H1 (cell line): ENCODE measurements at regions not wholly inside any gene's neighbourhood (a gene's known extent, or its start where the extent isn't known, plus 50 kb on each side); places are given as distances from the start of the nearest gene placed in this dataset.

Experiments used
- CTCF ChIA-PET: fragments of 300-600 bp; sonication (Branson Sonifier 250); formaldehyde crosslinking; loops from one replicate; lab custom pipeline; 2021; ENCODE audit not compliant: partially characterized antibody; lab: Charles Lee
- POLR2A ChIA-PET: fragments of 300-600 bp; sonication (Branson Sonifier 250); formaldehyde crosslinking; loops from one replicate; lab custom pipeline; 2021; ENCODE audit warnings: inconsistent platforms; ENCODE audit not compliant: partially characterized antibody; lab: Charles Lee
- DNase-seq, 2 experiments: peaks; one replicate each; pipeline versions ENCODE4 v3.0.0 to v3.0.0-alpha.2; 2010 to 2022; ENCODE audit warnings: low spot score in 2 of 2, low read depth in 1 of 2, mixed read lengths in 1 of 2
- FAIRE-seq: peaks from 2 replicates; lab custom pipeline; 2011; peaks lifted over from hg19 to GRCh38; lab: Jason Lieb, UNC
- H2AFZ ChIP-seq: 2 replicates; pipeline ENCODE4 v1.8.1; 2012; ENCODE audit warnings: low read length, inconsistent platforms
- H2AK5ac ChIP-seq: 2 replicates; pipeline ENCODE4 v1.6.1; 2013; ENCODE audit warnings: low read depth, low read length
- H2BK120ac ChIP-seq: replicated peaks from 2 replicates; pipeline ENCODE3; 2013; ENCODE audit warnings: low read depth, low read length, inconsistent platforms
- H2BK12ac ChIP-seq: 2 replicates; pipeline ENCODE4 v1.6.1; 2013; ENCODE audit warnings: low read depth, low read length
- H2BK15ac ChIP-seq: 2 replicates; pipeline ENCODE4 v1.6.1; 2013; ENCODE audit warnings: low read length
- H2BK20ac ChIP-seq: 2 replicates; pipeline ENCODE4 v1.6.1; 2013; ENCODE audit warnings: low read length
- H2BK5ac ChIP-seq: 2 replicates; pipeline ENCODE4 v1.6.1; 2013; ENCODE audit warnings: low read depth, low read length
- H3K14ac ChIP-seq: 2 replicates; pipeline ENCODE4 v1.6.1; 2013; ENCODE audit warnings: inconsistent platforms; ENCODE audit not compliant: insufficient read length
- H3K18ac ChIP-seq: 2 replicates; pipeline ENCODE4 v1.6.1; 2013; ENCODE audit warnings: low read length; ENCODE audit errors: extremely low read depth
- H3K23ac ChIP-seq: 2 replicates; pipeline ENCODE4 v1.6.1; 2013; ENCODE audit warnings: inconsistent platforms; ENCODE audit not compliant: insufficient read length
- H3K23me2 ChIP-seq: 2 replicates; pipeline ENCODE4 v1.6.1; 2013; ENCODE audit warnings: low read depth, low read length
- H3K27ac ChIP-seq: 2 replicates; pipeline ENCODE4 v1.6.1; 2011; ENCODE audit warnings: low read depth, low read length, inconsistent platforms
- H3K27me3 ChIP-seq, 4 experiments: replicated peaks in 1 of 4; 1 replicate in 1 of 4; 2 replicates in 3 of 4; pipeline versions ENCODE4 v1.6.1 to v1.8.1; 2011 to 2013; ENCODE audit warnings: low read length in 3 of 4, mild to moderate bottlenecking in 3 of 4, inconsistent platforms in 2 of 4, mixed read lengths in 2 of 4, moderate library complexity in 1 of 4; ENCODE audit not compliant: control insufficient read depth in 3 of 4, insufficient read depth in 3 of 4; ENCODE audit errors: extremely low read depth in 1 of 4
- H3K36me3 ChIP-seq, 4 experiments: 2 replicates each; pipeline versions ENCODE4 v1.6.1 to v1.8.1; 2011 to 2013; ENCODE audit warnings: mild to moderate bottlenecking in 4 of 4, low read length in 3 of 4, moderate library complexity in 2 of 4, control low read depth in 1 of 4, inconsistent platforms in 1 of 4; ENCODE audit not compliant: insufficient read depth in 4 of 4, control insufficient read depth in 2 of 4
- H3K4ac ChIP-seq: replicated peaks from 2 replicates; pipeline ENCODE3; 2013; ENCODE audit warnings: low read length, low read depth, mixed read lengths, inconsistent platforms; ENCODE audit not compliant: insufficient read length
- H3K4me1 ChIP-seq, 4 experiments: replicated peaks in 1 of 4; 1 replicate in 1 of 4; 2 replicates in 3 of 4; pipeline versions ENCODE4 v1.6.1 to v1.8.1; 2011 to 2013; ENCODE audit warnings: low read length in 3 of 4, inconsistent platforms in 2 of 4, mixed read lengths in 1 of 4; ENCODE audit not compliant: insufficient read depth in 4 of 4, control insufficient read depth in 3 of 4
- H3K4me2 ChIP-seq, 2 experiments: 2 replicates each; pipeline versions ENCODE4 v1.6.1 to v1.8.1; 2011 to 2013; ENCODE audit warnings: low read depth in 2 of 2, low read length in 2 of 2, control low read depth in 1 of 2, inconsistent platforms in 1 of 2, mild to moderate bottlenecking in 1 of 2; ENCODE audit not compliant: insufficient read depth in 1 of 2
- H3K4me3 ChIP-seq, 4 experiments: fragments of 200-600, 300-600 bp in 1 of 4; sonication (generic), shearing (Covaris generic), sonication (Bioruptor Twin) in 1 of 4; 2 replicates each; pipeline versions ENCODE4 v1.5.1 to v1.8.1; 2011 to 2016; ENCODE audit warnings: low read length in 4 of 4, low read depth in 3 of 4, control low read depth in 2 of 4, inconsistent platforms in 2 of 4, mild to moderate bottlenecking in 2 of 4, mixed read lengths in 1 of 4, moderate library complexity in 1 of 4; ENCODE audit not compliant: insufficient read depth in 2 of 4; ENCODE audit errors: extremely low read depth in 1 of 4
- H3K56ac ChIP-seq: replicated peaks from 2 replicates; pipeline ENCODE3; 2013; ENCODE audit warnings: low read depth, mild to moderate bottlenecking, mixed read lengths, low read length, inconsistent platforms; ENCODE audit not compliant: insufficient read length
- H3K79me1 ChIP-seq: 2 replicates; pipeline ENCODE4 v1.6.1; 2013; ENCODE audit warnings: low read depth, low read length, control low read depth
- H3K79me2 ChIP-seq, 2 experiments: 2 replicates each; pipeline versions ENCODE4 v1.6.1 to v1.8.1; 2012 to 2013; ENCODE audit warnings: low read length in 2 of 2, mild to moderate bottlenecking in 2 of 2, inconsistent platforms in 1 of 2; ENCODE audit not compliant: insufficient read depth in 2 of 2, control insufficient read depth in 1 of 2
- H3K9ac ChIP-seq, 4 experiments: replicated peaks in 1 of 4; 1 replicate in 1 of 4; 2 replicates in 3 of 4; pipeline versions ENCODE4 v1.6.1 to v1.8.1; 2011 to 2013; ENCODE audit warnings: low read depth in 3 of 4, low read length in 3 of 4, control low read depth in 2 of 4, mild to moderate bottlenecking in 2 of 4, moderate library complexity in 2 of 4, inconsistent platforms in 1 of 4; ENCODE audit errors: extremely low read depth in 1 of 4
- H3K9me3 ChIP-seq, 2 experiments: 2 replicates each; pipeline versions ENCODE4 v1.6.1 to v1.8.1; 2012 to 2013; ENCODE audit warnings: mild to moderate bottlenecking in 2 of 2, moderate library complexity in 2 of 2, control low read depth in 1 of 2, inconsistent platforms in 1 of 2, low read depth in 1 of 2, low read length in 1 of 2, mixed read lengths in 1 of 2; ENCODE audit not compliant: insufficient read depth in 2 of 2
- H4K20me1 ChIP-seq, 2 experiments: replicated peaks in 1 of 2; 2 replicates each; pipeline versions ENCODE3 to v1.8.1; 2011 to 2013; ENCODE audit warnings: inconsistent platforms in 2 of 2, low read length in 2 of 2, mild to moderate bottlenecking in 1 of 2; ENCODE audit not compliant: insufficient read depth in 2 of 2, control insufficient read depth in 1 of 2
- H4K5ac ChIP-seq: 2 replicates; pipeline ENCODE4 v1.6.1; 2013; ENCODE audit warnings: low read length, low read depth, mixed read lengths, inconsistent platforms; ENCODE audit not compliant: insufficient read length
- H4K8ac ChIP-seq: 2 replicates; pipeline ENCODE4 v1.8.0; 2013; ENCODE audit warnings: mild to moderate bottlenecking, moderate library complexity, low read length, inconsistent platforms; ENCODE audit not compliant: insufficient read depth; ENCODE audit errors: extremely low read depth
- H4K91ac ChIP-seq: replicated peaks from 2 replicates; pipeline ENCODE3; 2013; ENCODE audit warnings: low read length, mixed read lengths, inconsistent platforms; ENCODE audit not compliant: insufficient read length
- BACH1 ChIP-seq: IDR thresholded peaks from 2 replicates; pipeline ENCODE4 v1.6.1; 2012; ENCODE audit warnings: low read length, improper control_type of control experiment
- CBX5 ChIP-seq: fragments of 300-800, 300-1000 bp; sonication (generic); IDR thresholded peaks from 2 replicates; pipeline ENCODE4 v1.7.1; 2016; ENCODE audit warnings: antibody characterized with exemption, low read length, low read depth
- EZH2 ChIP-seq: fragments of 200-600 bp; sonication (generic); IDR thresholded peaks from 2 replicates; pipeline ENCODE4 v1.7.1; 2012; ENCODE audit warnings: low read depth, mild to moderate bottlenecking, moderate library complexity, low read length, inconsistent platforms; ENCODE audit not compliant: severe bottlenecking
- FOSL1 ChIP-seq: IDR thresholded peaks from 2 replicates; pipeline ENCODE4 v1.6.1; 2011; ENCODE audit warnings: mild to moderate bottlenecking, low read depth, low read length, moderate library complexity; ENCODE audit not compliant: insufficient read depth
- GTF2F1 ChIP-seq: IDR thresholded peaks from 2 replicates; pipeline ENCODE4 v1.6.1; 2012; ENCODE audit warnings: low read depth, low read length, improper control_type of control experiment, borderline replicate concordance
- HDAC2 ChIP-seq, 2 experiments: fragments of 300-600 bp in 1 of 2; sonication (generic) in 1 of 2; IDR thresholded peaks; 2 replicates each; pipeline ENCODE4 v1.6.1; 2011 to 2012; ENCODE audit warnings: low read depth in 2 of 2, low read length in 2 of 2, mild to moderate bottlenecking in 2 of 2, moderate library complexity in 2 of 2, borderline replicate concordance in 1 of 2, inconsistent platforms in 1 of 2
- JUND ChIP-seq: IDR thresholded peaks from 2 replicates; pipeline ENCODE4 v1.6.1; 2011; ENCODE audit warnings: mild to moderate bottlenecking, improper control_type of control experiment, low read length
- PHF8 ChIP-seq: fragments of 200-600 bp; sonication (generic); conservative IDR thresholded peaks from 2 replicates; pipeline ENCODE4 v1.7.1; 2012; ENCODE audit warnings: low read depth, mild to moderate bottlenecking, inconsistent platforms, low read length, moderate library complexity
- RXRA ChIP-seq: IDR thresholded peaks from 2 replicates; pipeline ENCODE4 v1.6.1; 2011; ENCODE audit warnings: low read depth, mild to moderate bottlenecking, low read length, moderate library complexity; ENCODE audit not compliant: insufficient read depth
- SP4 ChIP-seq: IDR thresholded peaks from 2 replicates; pipeline ENCODE4 v1.6.1; 2012; ENCODE audit warnings: low read length, inconsistent platforms
- SUZ12 ChIP-seq: fragments of 200-600 bp; sonication (generic); IDR thresholded peaks from 2 replicates; pipeline ENCODE4 v1.6.1; 2012; ENCODE audit warnings: mild to moderate bottlenecking, inconsistent platforms, low read length, moderate library complexity, mixed read lengths
- TBP ChIP-seq: IDR thresholded peaks from 2 replicates; pipeline ENCODE4 v1.6.1; 2011; ENCODE audit warnings: low read depth, low read length, improper control_type of control experiment
- TEAD4 ChIP-seq: IDR thresholded peaks from 2 replicates; pipeline ENCODE4 v1.6.1; 2012; ENCODE audit warnings: low read depth, low read length, inconsistent platforms, mixed read lengths
- TF ChIP-seq, protein P1 (sequence below): IDR thresholded peaks from 2 replicates; pipeline ENCODE4 v1.6.1; 2012; ENCODE audit warnings: inconsistent platforms
- TF ChIP-seq, protein P2 (sequence below): IDR thresholded peaks from 2 replicates; pipeline ENCODE4 v1.6.1; 2011; ENCODE audit warnings: low read depth, mild to moderate bottlenecking, low read length; ENCODE audit not compliant: insufficient read depth

DNA sequence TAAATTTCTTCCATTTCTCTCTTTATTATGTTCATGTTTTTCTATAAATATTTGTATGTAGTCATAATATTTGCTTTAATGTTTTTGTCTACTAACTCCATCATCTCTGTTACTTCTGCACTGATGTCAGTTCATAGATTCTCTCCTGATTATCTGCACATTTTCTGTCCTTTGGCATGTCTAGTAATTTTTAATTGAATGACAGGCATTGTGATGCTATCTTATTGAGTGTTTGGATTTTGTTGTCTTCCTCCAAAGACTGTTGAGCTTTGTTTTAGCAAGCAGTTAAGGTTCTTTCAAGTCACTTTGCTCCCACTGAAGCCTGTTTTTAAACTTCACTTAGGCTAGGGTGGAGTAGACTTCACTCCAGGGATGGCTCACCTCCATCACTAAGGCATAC lies 276.8 kb downstream of the DLEU7 start:
- no peak overlapping the region for H3K4ac ChIP-seq
- TF ChIP-seq, protein P1, sequence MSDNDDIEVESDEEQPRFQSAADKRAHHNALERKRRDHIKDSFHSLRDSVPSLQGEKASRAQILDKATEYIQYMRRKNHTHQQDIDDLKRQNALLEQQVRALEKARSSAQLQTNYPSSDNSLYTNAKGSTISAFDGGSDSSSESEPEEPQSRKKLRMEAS = no peak
- no peak for TF ChIP-seq TBP
- TF ChIP-seq SUZ12 = no peak
- TF ChIP-seq EZH2 = no peak
- TF ChIP-seq SP4 = no peak
- no peak for TF ChIP-seq HDAC2 (IDR thresholded peaks at IDR 0.05; ENCODE audit: borderline replicate concordance in 1 of 2, low read depth in 2 of 2, low read length in 2 of 2)
- TF ChIP-seq GTF2F1 = no peak
- TF ChIP-seq, protein P2, sequence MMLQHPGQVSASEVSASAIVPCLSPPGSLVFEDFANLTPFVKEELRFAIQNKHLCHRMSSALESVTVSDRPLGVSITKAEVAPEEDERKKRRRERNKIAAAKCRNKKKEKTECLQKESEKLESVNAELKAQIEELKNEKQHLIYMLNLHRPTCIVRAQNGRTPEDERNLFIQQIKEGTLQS = no peak
- no peak for TF ChIP-seq CBX5
- TF ChIP-seq FOSL1 = no peak
- TF ChIP-seq RXRA = no peak
- no peak for TF ChIP-seq PHF8
- no peak for TF ChIP-seq JUND
- no peak for TF ChIP-seq TEAD4
- TF ChIP-seq BACH1 = no peak

More for the DNA sequence above, 276.8 kb downstream of the DLEU7 start:
- H3K4me2 ChIP-seq = no peak overlapping the region
- no peak overlapping the region for H4K8ac ChIP-seq
- CTCF ChIA-PET = interaction anchor here (1.0 to 1.1 kb wide), 2 partner anchors 8 to 22 kb away, joined by 3 read pairs; no protein-coding TSS in a partner anchor
- H2BK5ac ChIP-seq = no peak overlapping the region
- H2BK12ac ChIP-seq = no peak overlapping the region
- no peak overlapping the region for H3K27ac ChIP-seq
- H3K23ac ChIP-seq = no peak overlapping the region
- no peaks in the 10 kb centered on the region for H3K4me1 ChIP-seq
- no peaks in the 10 kb centered on the region for H4K20me1 ChIP-seq
- no peak overlapping the region for H3K14ac ChIP-seq
- H2BK15ac ChIP-seq = no peak overlapping the region
- no peaks in the 10 kb centered on the region for H3K9me3 ChIP-seq
- POLR2A ChIA-PET = no interaction called here
- no peak overlapping the region for H3K18ac ChIP-seq
- H3K9ac ChIP-seq = no peak overlapping the region
- no peak overlapping the region for H4K91ac ChIP-seq
- no peaks in the 10 kb centered on the region for H3K23me2 ChIP-seq
- no peak overlapping the region for H2AFZ ChIP-seq
- H2BK20ac ChIP-seq = no peak overlapping the region
- DNase-seq = no peak
- no peak overlapping the region for H4K5ac ChIP-seq
- no peaks in the 10 kb centered on the region for H3K79me2 ChIP-seq
- H3K4me3 ChIP-seq = no peak overlapping the region
- no peak for FAIRE-seq
- no peak overlapping the region for H2BK120ac ChIP-seq
- H3K36me3 ChIP-seq = no peaks in the 10 kb centered on the region
- no peaks in the 10 kb centered on the region for H3K79me1 ChIP-seq
- no peaks in the 10 kb centered on the region for H3K27me3 ChIP-seq
- no peak overlapping the region for H2AK5ac ChIP-seq
- H3K56ac ChIP-seq = no peak overlapping the region
